HG03432 (cell line): ENCODE measurements at regions not wholly inside any gene's neighbourhood (a gene's known extent, or its start where the extent isn't known, plus 50 kb on each side); places are given as distances from the start of the nearest gene placed in this dataset.

Source experiments
- ATAC-seq: cut with Tn5 transposase; IDR thresholded peaks from one replicate; pipeline ENCODE4 v1.9.1; 2021; ENCODE audit warnings: mild to moderate bottlenecking, moderate library complexity; ENCODE audit not compliant: unreplicated experiment

DNA sequence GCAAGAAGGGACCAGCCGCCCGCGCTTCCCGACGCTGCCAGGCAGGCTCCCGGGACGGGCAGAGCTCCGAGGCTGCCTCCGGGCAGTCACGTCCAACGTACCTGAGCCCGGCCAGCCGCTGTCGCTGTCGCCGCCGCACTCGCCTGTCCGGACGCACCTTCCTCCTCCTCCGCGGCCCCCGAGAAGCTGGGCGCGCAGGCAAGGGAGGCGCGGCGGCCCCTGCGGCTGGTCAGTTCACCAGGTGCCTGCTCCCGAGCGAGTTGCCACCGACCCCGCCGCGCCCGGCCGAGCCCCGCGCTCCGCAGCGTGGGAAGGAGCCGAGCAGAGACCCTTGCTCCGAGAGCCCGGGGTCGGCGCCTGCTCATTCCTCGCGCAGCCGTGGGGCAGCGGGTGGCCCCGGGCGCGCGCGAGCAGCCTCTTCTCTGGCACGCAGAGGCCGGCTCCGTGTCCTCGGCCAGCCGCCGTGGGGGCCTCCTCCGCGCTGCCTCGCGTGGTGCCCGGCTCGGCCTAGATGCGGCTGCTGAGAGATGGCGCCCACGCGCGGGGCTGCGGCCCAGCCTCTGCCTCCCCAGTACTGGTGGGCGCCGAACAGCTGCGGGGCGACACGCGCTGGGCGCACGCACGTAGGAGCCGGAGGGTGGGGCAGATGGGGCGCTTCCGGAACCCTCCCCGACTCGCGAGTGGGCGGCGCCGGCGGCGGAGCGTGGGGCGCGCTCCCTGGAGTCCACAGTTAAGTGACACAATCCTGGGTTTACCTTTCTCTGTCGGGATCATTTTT is 419.4 kb downstream of the UQCRFS1 start:
- no peak for ATAC-seq

DNA sequence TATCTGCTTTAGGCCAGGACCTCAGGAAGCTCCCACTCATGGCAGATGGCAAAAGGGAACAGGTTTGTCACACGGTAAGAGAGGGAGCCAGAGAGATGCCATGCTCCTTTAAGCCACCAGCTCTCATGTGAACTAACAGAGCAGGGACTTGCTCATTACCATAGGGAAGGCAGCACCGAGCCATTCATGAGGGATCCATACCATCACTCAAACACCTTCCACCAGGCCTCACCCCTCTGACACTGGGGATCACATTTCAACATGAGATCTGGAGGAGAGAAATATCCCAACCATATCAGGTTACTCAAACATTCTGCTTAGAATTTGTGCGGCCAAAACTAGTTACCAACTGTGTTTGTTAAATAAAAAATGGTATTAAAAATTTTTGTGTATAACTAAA is 427.0 kb downstream of the UQCRFS1 start:
- ATAC-seq, result no peak

DNA sequence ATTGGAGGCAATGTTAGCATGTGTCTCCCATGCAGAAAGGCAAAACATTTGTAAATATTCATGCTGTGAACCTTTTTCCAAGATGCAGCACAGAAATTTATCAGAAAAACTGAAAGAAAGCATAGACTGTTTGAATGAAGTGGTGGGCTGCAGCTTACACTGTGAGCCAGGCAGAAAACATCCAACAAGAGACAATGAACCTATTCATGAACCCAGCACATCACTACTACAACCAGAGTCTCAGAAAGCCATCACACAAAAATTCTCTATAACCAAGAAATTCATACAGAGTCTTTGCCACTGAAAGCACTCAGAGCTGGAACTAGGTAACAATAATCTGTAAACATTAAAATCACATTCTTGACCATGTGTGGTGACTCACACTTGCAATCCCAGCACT is 448.9 kb downstream of the UQCRFS1 start:
- ATAC-seq, result no peak

- ATAC-seq, result no peak
Measured at GRCh38 chr19:28746478-28746877, 466.5 kb downstream of the UQCRFS1 start.

- no peak for ATAC-seq
Measured at GRCh38 chr19:28744943-28745342, 468.0 kb downstream of the UQCRFS1 start.

DNA sequence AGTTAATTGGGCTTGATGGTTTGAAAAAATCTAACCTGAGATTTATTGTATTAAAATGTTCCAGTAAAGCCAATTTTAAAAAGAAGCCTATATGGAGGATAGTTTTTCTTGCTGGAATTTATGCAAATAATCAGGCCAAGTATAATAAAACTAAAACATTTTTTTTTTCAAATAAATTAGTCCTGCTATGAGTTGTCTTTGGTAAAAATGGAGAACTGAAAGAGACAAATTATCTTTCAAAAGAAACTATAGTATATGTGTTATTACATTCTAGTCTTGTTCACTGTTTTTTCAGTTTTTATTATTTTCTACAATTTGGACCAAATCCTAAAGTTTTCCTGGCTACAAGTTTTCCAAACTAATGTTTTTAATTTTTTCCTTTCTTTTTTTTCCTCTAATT is 468.9 kb downstream of the UQCRFS1 start:
- ATAC-seq, result no peak

- peak; percentile 48 for ATAC-seq
Measured at GRCh38 chr19:28737021-28737895, 475.7 kb downstream of the UQCRFS1 start.

- ATAC-seq, result no peak
Measured at GRCh38 chr19:28736528-28736927, 476.4 kb downstream of the UQCRFS1 start.

DNA sequence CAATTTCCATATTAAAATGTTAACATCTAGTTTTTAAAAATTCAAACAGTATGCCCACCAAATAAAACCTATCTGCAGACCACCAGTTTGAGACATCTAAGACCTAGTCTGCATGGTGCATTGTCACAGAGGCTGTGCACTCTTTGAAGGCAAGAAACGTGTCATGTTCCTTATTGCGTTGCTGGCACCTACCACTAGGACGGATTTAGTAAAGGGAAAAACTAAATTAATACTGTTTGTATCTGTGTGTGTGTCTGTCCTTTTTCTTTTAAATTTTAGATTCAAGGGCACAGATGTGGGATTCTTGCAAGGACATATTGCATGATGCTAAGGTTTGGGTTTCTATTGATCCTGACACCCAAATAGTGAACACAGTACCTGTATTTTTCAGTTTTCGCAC is 481.4 kb downstream of the UQCRFS1 start:
- no peak for ATAC-seq

DNA sequence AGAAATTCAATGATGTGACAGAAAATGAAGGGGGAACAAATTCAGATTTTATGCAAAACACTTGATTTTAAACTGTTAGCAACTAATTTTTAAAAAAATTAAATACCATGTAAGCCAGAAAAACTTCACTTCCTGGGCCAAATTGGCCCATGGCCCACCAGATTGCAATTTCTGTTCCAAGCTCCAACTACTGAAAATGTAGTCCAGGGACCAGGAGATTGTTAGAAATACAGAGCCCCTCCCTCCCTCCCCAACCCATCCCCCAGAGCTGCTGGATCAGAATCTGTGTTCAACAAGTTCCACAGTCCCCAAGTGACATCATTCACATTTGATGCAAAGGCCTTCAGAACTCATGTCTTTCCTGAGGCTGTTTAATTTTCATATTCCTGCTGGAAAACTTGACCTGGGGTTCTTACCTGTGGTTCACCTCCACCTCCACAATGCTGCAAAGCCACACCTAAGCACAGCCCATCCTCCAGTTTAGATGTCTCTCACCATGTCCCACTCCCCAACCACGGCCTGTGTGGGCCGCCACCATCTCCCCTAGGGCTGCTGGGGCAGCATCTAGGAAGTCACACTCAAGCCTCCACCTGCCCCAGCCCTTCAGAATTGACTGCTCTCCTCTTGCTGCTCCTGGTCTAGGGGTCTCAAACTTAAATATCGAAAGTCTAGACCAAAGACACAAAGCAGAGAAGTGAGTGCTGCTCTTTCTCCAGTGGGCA is 482.0 kb downstream of the UQCRFS1 start:
- ATAC-seq, result no peak

- ATAC-seq, result no peak
Measured at GRCh38 chr19:28727480-28728159, 485.3 kb downstream of the UQCRFS1 start.

GRCh38 chr19:28726533-28727479 is 486.1 kb downstream of the UQCRFS1 start:
- ATAC-seq, result no peak

GRCh38 chr19:28718909-28719308 is 494.0 kb downstream of the UQCRFS1 start:
- no peak for ATAC-seq

GRCh38 chr19:28715157-28715556 is 497.8 kb downstream of the UQCRFS1 start:
- ATAC-seq, result no peak

GRCh38 chr19:28711411-28711810 is 501.5 kb downstream of the UQCRFS1 start:
- no peak for ATAC-seq

- no peak for ATAC-seq
Measured at GRCh38 chr19:28710278-28710677, 502.7 kb downstream of the UQCRFS1 start.

- ATAC-seq, result no peak
Measured at GRCh38 chr19:28706693-28707092, 506.3 kb downstream of the UQCRFS1 start.

DNA sequence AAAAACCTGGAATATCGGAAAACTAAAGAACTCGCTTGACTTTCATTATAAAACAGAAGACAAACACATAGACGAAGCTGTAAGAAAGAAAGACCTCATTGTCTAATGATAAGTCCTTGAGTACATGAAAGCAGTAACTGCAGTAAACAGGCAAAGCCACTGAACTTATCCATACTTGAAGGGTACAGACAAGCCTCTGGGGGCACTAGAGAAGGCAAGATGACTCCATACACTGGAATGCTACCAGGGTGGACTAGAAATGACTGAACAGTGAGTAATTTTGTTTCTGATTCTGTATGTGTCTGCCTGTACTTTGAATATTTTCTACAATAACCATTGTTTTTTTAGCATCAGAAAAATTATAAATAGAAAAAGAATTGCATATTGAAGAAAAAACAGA is 507.9 kb downstream of the UQCRFS1 start:
- no peak for ATAC-seq

- ATAC-seq, result no peak
Measured at GRCh38 chr19:28703400-28703956, 509.5 kb downstream of the UQCRFS1 start.
